ENCODE measurements at regions not wholly inside any gene's neighbourhood (a gene's known extent, or its start where the extent isn't known, plus 50 kb on each side); places are given as distances from the start of the nearest gene placed in this dataset.
"Not testable (repeated sequence)": the region's sequence is repeated elsewhere in the genome, so short reads cannot be mapped to it uniquely, and the experiment has no call there.

- no peak for TF ChIP-seq CTCF (IDR thresholded peaks at IDR 0.05; ENCODE audit: control extremely low read depth, extremely low read depth, low read depth, missing control alignments)
- CTCF ChIA-PET = no interaction called here
- POLR2A ChIA-PET = no interaction called here
- DNase-seq (ENCODE audit: extremely low spot score) = no peak
These were observed 568.4 kb downstream of the ZNF608 start for GRCh38 chr5:124178050-124178449.

- no peak for DNase-seq (ENCODE audit: extremely low spot score)
- POLR2A ChIA-PET = no interaction called here
- CTCF ChIA-PET = no interaction called here
- no peak for TF ChIP-seq CTCF (IDR thresholded peaks at IDR 0.05; ENCODE audit: control extremely low read depth, extremely low read depth, low read depth, missing control alignments)
These were observed 569.7 kb downstream of the ZNF608 start for GRCh38 chr5:124176692-124177091.

GRCh38 chr5:124173386-124173785, 573.1 kb downstream of the ZNF608 start:
- TF ChIP-seq CTCF (IDR thresholded peaks at IDR 0.05; ENCODE audit: control extremely low read depth, extremely low read depth, low read depth, missing control alignments) = no peak
- ChIA-PET CTCF (no interaction called here), POLR2A (no interaction called here)
- DNase-seq (ENCODE audit: extremely low spot score) = no peak

- ChIA-PET POLR2A (no interaction called here), CTCF (no interaction called here)
- DNase-seq (ENCODE audit: extremely low spot score) = no peak
- TF ChIP-seq CTCF (IDR thresholded peaks at IDR 0.05; ENCODE audit: control extremely low read depth, extremely low read depth, low read depth, missing control alignments) = no peak
These were observed 573.9 kb downstream of the ZNF608 start for GRCh38 chr5:124172389-124173003.

GRCh38 chr5:124168093-124168492, 578.3 kb downstream of the ZNF608 start:
- DNase-seq (ENCODE audit: extremely low spot score); CTCF ChIA-PET; POLR2A ChIA-PET: not testable (repeated sequence)

GRCh38 chr5:124162767-124163532, 583.5 kb downstream of the ZNF608 start:
- ChIA-PET CTCF (interaction anchor here (1.1 kb wide), 1 partner anchor 100 kb away, joined by 3 read pairs; no protein-coding TSS in a partner anchor), POLR2A (no interaction called here)
- no peak for DNase-seq (ENCODE audit: extremely low spot score)
- no peak for TF ChIP-seq CTCF (IDR thresholded peaks at IDR 0.05; ENCODE audit: control extremely low read depth, extremely low read depth, low read depth, missing control alignments)

- no peak for DNase-seq (ENCODE audit: extremely low spot score)
- ChIA-PET POLR2A (no interaction called here), CTCF (no interaction called here)
- no peak for TF ChIP-seq CTCF (IDR thresholded peaks at IDR 0.05; ENCODE audit: control extremely low read depth, extremely low read depth, low read depth, missing control alignments)
These were observed 585.2 kb downstream of the ZNF608 start for GRCh38 chr5:124161266-124161665.
